ENCODE measurements at regions not wholly inside any gene's neighbourhood (a gene's known extent, or its start where the extent isn't known, plus 50 kb on each side); places are given as distances from the start of the nearest gene placed in this dataset.

GRCh38 chr10:117603081-117603480 lies 60.5 kb downstream of the EMX2 start:
- H2BK12ac ChIP-seq (ENCODE audit: low read depth, low read length) = no peak overlapping the region
- H3K9me3 ChIP-seq (ENCODE audit: insufficient read depth in 2 of 2, low read depth in 1 of 2, low read length in 1 of 2) = no peaks in the 10 kb centered on the region
- no peaks in the 10 kb centered on the region for H3K79me1 ChIP-seq (ENCODE audit: low read depth, low read length)
- no peak overlapping the region for H3K4me3 ChIP-seq (ENCODE audit: extremely low read depth in 1 of 4, insufficient read depth in 2 of 4, low read depth in 3 of 4, low read length in 4 of 4)
- TF ChIP-seq SRF (IDR thresholded peaks at IDR 0.05; ENCODE audit: low read depth, low read length) (no peak), CEBPB (IDR thresholded peaks at IDR 0.05; ENCODE audit: low read depth, low read length) (no peak), HDAC6 (IDR thresholded peaks at IDR 0.05; ENCODE audit: low read depth, low read length) (no peak), BRCA1 (IDR thresholded peaks at IDR 0.05; ENCODE audit: low read depth, low read length) (no peak), ATF3 (IDR thresholded peaks at IDR 0.05; ENCODE audit: insufficient read depth, low read depth, low read length) (no peak), EZH2 (IDR thresholded peaks at IDR 0.05; ENCODE audit: low read depth, low read length, severe bottlenecking) (no peak), EP300 (IDR thresholded peaks at IDR 0.05; ENCODE audit: borderline replicate concordance in 1 of 2, low read depth in 2 of 2, low read length in 2 of 2) (no peak), TAF7 (optimal IDR thresholded peaks at IDR 0.05; ENCODE audit: borderline replicate concordance, low read depth, low read length) (no peak), RAD21 (IDR thresholded peaks at IDR 0.05 in 1 of 2, conservative IDR thresholded peaks at IDR 0.05 in 1 of 2; ENCODE audit: low read depth in 2 of 2, low read length in 2 of 2) (no peak)
- no peaks in the 10 kb centered on the region for H3K27me3 ChIP-seq (replicated peaks in 1 of 4; ENCODE audit: control insufficient read depth in 3 of 4, extremely low read depth in 1 of 4, insufficient read depth in 3 of 4, low read length in 3 of 4)
- CTCF ChIA-PET (ENCODE audit: partially characterized antibody) = no interaction called here
- H4K5ac ChIP-seq (ENCODE audit: insufficient read length, low read depth, low read length) = no peak overlapping the region
- no peak overlapping the region for H4K91ac ChIP-seq (replicated peaks; ENCODE audit: insufficient read length, low read length)
- H2BK5ac ChIP-seq (ENCODE audit: low read depth, low read length) = no peak overlapping the region
- WGBS, 2 experiments (ENCODE audit: extremely low coverage in 1 of 2, insufficient coverage in 1 of 2, insufficient read length in 1 of 2, insufficient replicate concordance in 2 of 2, low coverage in 1 of 2, low lambda C conversion rate in 2 of 2, missing lambda C conversion rate in 1 of 2) = 93% methylated on average over 6 of the region's 6 CpGs; no CpG with 5 or more reads in 1 of the 2 experiments
- FAIRE-seq = no peak
- H3K23me2 ChIP-seq (ENCODE audit: low read depth, low read length) = no peaks in the 10 kb centered on the region
- H2BK120ac ChIP-seq (replicated peaks; ENCODE audit: low read depth, low read length) = no peak overlapping the region
- H4K20me1 ChIP-seq (replicated peaks in 1 of 2; ENCODE audit: control insufficient read depth in 1 of 2, insufficient read depth in 2 of 2, low read length in 2 of 2) = no peaks in the 10 kb centered on the region
- H3K4me1 ChIP-seq (replicated peaks in 1 of 4; ENCODE audit: control insufficient read depth in 3 of 4, insufficient read depth in 4 of 4, low read length in 3 of 4) = no peaks in the 10 kb centered on the region
- no peak overlapping the region for H3K4me2 ChIP-seq (ENCODE audit: insufficient read depth in 1 of 2, low read depth in 2 of 2, low read length in 2 of 2)
- no peak overlapping the region for H3K4ac ChIP-seq (replicated peaks; ENCODE audit: insufficient read length, low read depth, low read length)
- no peak overlapping the region for H3K23ac ChIP-seq (ENCODE audit: insufficient read length)
- no peak overlapping the region for H4K8ac ChIP-seq (ENCODE audit: extremely low read depth, insufficient read depth, low read length)
- POLR2A ChIA-PET (ENCODE audit: partially characterized antibody) = no interaction called here
- no peak overlapping the region for H3K27ac ChIP-seq (ENCODE audit: low read depth, low read length)
- H3K56ac ChIP-seq (replicated peaks; ENCODE audit: insufficient read length, low read depth, low read length) = no peak overlapping the region
- no peak overlapping the region for H3K14ac ChIP-seq (ENCODE audit: insufficient read length)
- H3K9ac ChIP-seq (replicated peaks in 1 of 4; ENCODE audit: extremely low read depth in 1 of 4, low read depth in 3 of 4, low read length in 3 of 4) = no peak overlapping the region
- no peak overlapping the region; the same call in 1 of the 2 replicates for H3K18ac ChIP-seq (ENCODE audit: extremely low read depth, low read length)
- H2AK5ac ChIP-seq (ENCODE audit: low read depth, low read length) = no peak overlapping the region
- no peaks in the 10 kb centered on the region for H3K36me3 ChIP-seq (ENCODE audit: control insufficient read depth in 2 of 4, insufficient read depth in 4 of 4, low read length in 3 of 4)
- no peak overlapping the region for H2BK15ac ChIP-seq (ENCODE audit: low read length)
- no peak for DNase-seq (ENCODE audit: low read depth in 1 of 2, low spot score in 2 of 2)
- no peak overlapping the region for H2BK20ac ChIP-seq (ENCODE audit: low read length)
- H3K79me2 ChIP-seq (ENCODE audit: control insufficient read depth in 1 of 2, insufficient read depth in 2 of 2, low read length in 2 of 2) = no peaks in the 10 kb centered on the region
- no peak overlapping the region for H2AFZ ChIP-seq (ENCODE audit: low read length)

Data from H1 (cell line).